ENCODE measurements at regions not wholly inside any gene's neighbourhood (a gene's known extent, or its start where the extent isn't known, plus 50 kb on each side); places are given as distances from the start of the nearest gene placed in this dataset.

DNA sequence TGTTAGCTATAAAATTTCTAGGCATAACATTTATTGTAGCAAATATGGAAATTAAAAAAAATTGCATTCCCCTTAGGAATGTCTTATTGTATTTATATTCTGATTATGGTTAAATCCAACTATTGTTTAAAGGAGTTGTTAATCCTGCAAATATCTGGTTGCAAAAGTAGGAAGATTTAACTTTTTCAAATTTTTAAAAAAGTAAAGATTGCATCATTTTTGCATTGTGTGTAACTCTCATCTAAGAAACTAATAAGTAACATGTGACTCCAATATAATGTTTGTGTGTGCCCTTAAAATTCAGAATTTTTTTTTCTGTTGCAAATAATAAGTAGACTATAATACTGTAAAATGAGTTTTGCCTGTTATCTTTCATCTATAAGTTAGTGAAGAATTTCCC is 204.1 kb upstream of the DPH6 start:
- Histone ChIP-seq H3K27ac (no peak overlapping the region), H3K4me3 (no peak overlapping the region), H3K9me3 (no peaks in the 10 kb centered on the region), H3K36me3 (no peaks in the 10 kb centered on the region), H3K4me1 (peaks cover 11% of the 10 kb centered on the region), H3K27me3 (no peaks in the 10 kb centered on the region)
- intact Hi-C loops (cut with DNase I), result no loop called here
- DNase-seq (ENCODE audit: extremely low spot score in 2 of 2), result no peak
- TF ChIP-seq POLR2A (IDR thresholded peaks at IDR 0.05) (no peak), POLR2AphosphoS5 (IDR thresholded peaks at IDR 0.05; ENCODE audit: insufficient read depth in 1 of 2, low read depth in 1 of 2) (no peak)
- TF ChIP-seq, protein P1, sequence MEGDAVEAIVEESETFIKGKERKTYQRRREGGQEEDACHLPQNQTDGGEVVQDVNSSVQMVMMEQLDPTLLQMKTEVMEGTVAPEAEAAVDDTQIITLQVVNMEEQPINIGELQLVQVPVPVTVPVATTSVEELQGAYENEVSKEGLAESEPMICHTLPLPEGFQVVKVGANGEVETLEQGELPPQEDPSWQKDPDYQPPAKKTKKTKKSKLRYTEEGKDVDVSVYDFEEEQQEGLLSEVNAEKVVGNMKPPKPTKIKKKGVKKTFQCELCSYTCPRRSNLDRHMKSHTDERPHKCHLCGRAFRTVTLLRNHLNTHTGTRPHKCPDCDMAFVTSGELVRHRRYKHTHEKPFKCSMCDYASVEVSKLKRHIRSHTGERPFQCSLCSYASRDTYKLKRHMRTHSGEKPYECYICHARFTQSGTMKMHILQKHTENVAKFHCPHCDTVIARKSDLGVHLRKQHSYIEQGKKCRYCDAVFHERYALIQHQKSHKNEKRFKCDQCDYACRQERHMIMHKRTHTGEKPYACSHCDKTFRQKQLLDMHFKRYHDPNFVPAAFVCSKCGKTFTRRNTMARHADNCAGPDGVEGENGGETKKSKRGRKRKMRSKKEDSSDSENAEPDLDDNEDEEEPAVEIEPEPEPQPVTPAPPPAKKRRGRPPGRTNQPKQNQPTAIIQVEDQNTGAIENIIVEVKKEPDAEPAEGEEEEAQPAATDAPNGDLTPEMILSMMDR (IDR thresholded peaks at IDR 0.05), result no peak

DNA sequence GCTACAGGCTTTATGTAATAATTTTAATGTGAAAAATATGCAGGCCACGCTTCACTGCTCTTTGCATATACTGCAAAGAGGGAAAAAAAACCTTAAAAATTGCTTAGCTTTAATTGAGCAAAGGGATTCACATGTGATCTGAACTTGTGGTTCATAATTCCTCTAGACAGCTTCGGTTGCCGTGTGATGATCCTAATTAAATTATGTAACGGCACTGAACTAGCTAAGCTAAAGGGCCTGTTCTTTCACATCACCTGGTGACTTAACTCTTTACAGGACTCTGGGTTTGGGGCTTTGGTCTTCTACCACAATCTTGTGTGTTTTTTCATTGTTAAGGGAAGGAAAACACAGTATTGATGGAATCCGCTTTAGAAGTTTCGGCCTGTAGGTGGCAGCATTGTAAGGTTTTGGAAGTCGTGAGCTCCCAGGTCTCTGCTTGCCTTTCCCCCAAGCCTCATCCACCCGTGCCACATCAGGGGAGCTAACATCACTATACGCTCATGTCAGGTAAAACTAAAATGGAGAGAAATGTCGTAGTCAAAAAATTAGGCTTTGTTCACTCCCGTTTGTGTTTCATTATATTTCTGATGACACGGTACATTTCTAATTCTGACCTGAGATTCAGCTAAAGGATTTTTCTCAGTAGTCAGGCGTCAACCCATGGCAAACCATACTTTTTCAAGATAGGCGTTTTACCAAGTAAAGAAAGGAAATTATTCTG is 205.6 kb upstream of the DPH6 start:
- Histone ChIP-seq H3K27ac (no peak overlapping the region), H3K4me3 (no peak overlapping the region), H3K27me3 (no peaks in the 10 kb centered on the region), H3K36me3 (no peaks in the 10 kb centered on the region), H3K9me3 (no peaks in the 10 kb centered on the region), H3K4me1 (peaks cover 22% of the 10 kb centered on the region)
- intact Hi-C loops (cut with DNase I), result no loop called here
- TF ChIP-seq POLR2A (IDR thresholded peaks at IDR 0.05), result no peak
- TF ChIP-seq POLR2AphosphoS5 (IDR thresholded peaks at IDR 0.05; ENCODE audit: insufficient read depth in 1 of 2, low read depth in 1 of 2), result no peak
- TF ChIP-seq, protein P1 (IDR thresholded peaks at IDR 0.05), result peak; percentile 13 to 73 (median 48)
- DNase-seq (ENCODE audit: extremely low spot score in 2 of 2), result no peak

DNA sequence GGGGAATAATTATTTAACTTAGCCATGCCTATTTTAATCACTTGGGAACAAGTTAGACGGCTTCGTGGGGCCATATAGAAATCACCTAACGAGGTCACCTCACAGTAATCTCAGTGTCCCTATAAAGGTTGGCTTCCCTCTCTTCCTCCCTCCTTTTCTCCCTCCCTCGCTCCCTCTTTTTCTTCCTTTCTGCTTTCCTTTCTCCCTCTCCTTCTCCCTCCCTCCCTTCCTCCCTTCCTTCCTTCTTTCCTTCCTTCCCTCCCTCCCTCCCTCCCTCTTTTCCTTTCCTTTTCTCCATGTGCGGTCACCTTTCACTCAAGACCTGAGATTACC is 206.1 kb upstream of the DPH6 start:
- no peak for DNase-seq (ENCODE audit: extremely low spot score in 2 of 2)
- intact Hi-C loops (cut with DNase I), result no loop called here
- Histone ChIP-seq H3K27me3 (no peaks in the 10 kb centered on the region), H3K9me3 (no peaks in the 10 kb centered on the region), H3K36me3 (no peaks in the 10 kb centered on the region), H3K27ac (no peak overlapping the region), H3K4me3 (no peak overlapping the region), H3K4me1 (peaks cover 27% of the 10 kb centered on the region)
- TF ChIP-seq, protein P1 (IDR thresholded peaks at IDR 0.05), result no peak
- no peak for TF ChIP-seq POLR2AphosphoS5 (IDR thresholded peaks at IDR 0.05; ENCODE audit: insufficient read depth in 1 of 2, low read depth in 1 of 2)
- TF ChIP-seq POLR2A (IDR thresholded peaks at IDR 0.05), result no peak

GRCh38 chr15:35753486-35753885 is 207.5 kb upstream of the DPH6 start:
- no peak for DNase-seq (ENCODE audit: extremely low spot score in 2 of 2)
- intact Hi-C loops (cut with DNase I), result no loop called here
- H3K27me3 ChIP-seq, result no peaks in the 10 kb centered on the region
- no peak for TF ChIP-seq POLR2AphosphoS5 (IDR thresholded peaks at IDR 0.05; ENCODE audit: insufficient read depth in 1 of 2, low read depth in 1 of 2)
- TF ChIP-seq, protein P1 (IDR thresholded peaks at IDR 0.05), result no peak
- TF ChIP-seq POLR2A (IDR thresholded peaks at IDR 0.05), result no peak
- H3K4me3 ChIP-seq, result no peak overlapping the region
- H3K27ac ChIP-seq, result no peak overlapping the region
- H3K9me3 ChIP-seq, result no peaks in the 10 kb centered on the region
- H3K36me3 ChIP-seq, result no peaks in the 10 kb centered on the region
- H3K4me1 ChIP-seq, result peaks cover 34% of the 10 kb centered on the region

GRCh38 chr15:35755237-35755802 is 209.4 kb upstream of the DPH6 start:
- H3K4me1 ChIP-seq, result peaks cover 34% of the 10 kb centered on the region
- no peak overlapping the region for H3K4me3 ChIP-seq
- TF ChIP-seq POLR2AphosphoS5 (IDR thresholded peaks at IDR 0.05; ENCODE audit: insufficient read depth in 1 of 2, low read depth in 1 of 2), result no peak
- TF ChIP-seq POLR2A (IDR thresholded peaks at IDR 0.05), result no peak
- TF ChIP-seq, protein P1 (IDR thresholded peaks at IDR 0.05), result no peak
- no peaks in the 10 kb centered on the region for H3K27me3 ChIP-seq
- DNase-seq (ENCODE audit: extremely low spot score in 2 of 2), result no peak
- H3K9me3 ChIP-seq, result no peaks in the 10 kb centered on the region
- H3K36me3 ChIP-seq, result no peaks in the 10 kb centered on the region
- intact Hi-C loops (cut with DNase I), result no loop called here
- H3K27ac ChIP-seq, result no peak overlapping the region

All from vagina (tissue), 2 donors.